Heart left ventricle (tissue), 16 donors: ENCODE measurements at regions not wholly inside any gene's neighbourhood (a gene's known extent, or its start where the extent isn't known, plus 50 kb on each side); places are given as distances from the start of the nearest gene placed in this dataset.

Source experiments
- ATAC-seq, 4 donors: fragments of 200-7000 bp; cut with Tn5 transposase; one replicate each; pipeline ENCODE4 v1.9.1; 2020 to 2022; ENCODE audit warnings: moderate library complexity in 4 of 4, mild to moderate bottlenecking in 3 of 4, moderate number of reproducible peaks in 1 of 4
- DNase-seq, 5 donors: peaks; one replicate each; pipeline ENCODE4 v3.0.0-alpha.2; 2020
- H3K27ac ChIP-seq, 12 donors: fragments of 200-600 bp; sonication (generic) in 4 of 12; one replicate each; pipeline versions ENCODE4 v1.5.0 to v1.8.0; 2016 to 2022; ENCODE audit warnings: mild to moderate bottlenecking in 2 of 12
- H3K27me3 ChIP-seq, 9 donors: fragments of 200-600 bp; sonication (generic) in 2 of 9; one replicate each; pipeline versions ENCODE4 v1.5.1 to v1.8.0; 2016 to 2022; ENCODE audit warnings: mild to moderate bottlenecking in 3 of 9
- H3K36me3 ChIP-seq, 9 donors: fragments of 200-600 bp; sonication (generic) in 2 of 9; one replicate each; pipeline versions ENCODE4 v1.5.0 to v1.8.0; 2018 to 2022; ENCODE audit warnings: mild to moderate bottlenecking in 2 of 9
- H3K4me1 ChIP-seq, 12 donors: fragments of 200-600 bp; sonication (generic) in 4 of 12; one replicate each; pipeline versions ENCODE4 v1.5.0 to v1.8.0; 2016 to 2022; ENCODE audit warnings: mild to moderate bottlenecking in 3 of 12
- H3K4me3 ChIP-seq, 12 donors: fragments of 200-600 bp; sonication (generic) in 4 of 12; one replicate each; pipeline versions ENCODE4 v1.5.0 to v1.8.0; 2017 to 2022; ENCODE audit warnings: mild to moderate bottlenecking in 9 of 12, moderate library complexity in 4 of 12
- H3K9me3 ChIP-seq, 12 donors: fragments of 200-600 bp; sonication (generic) in 4 of 12; one replicate each; pipeline versions ENCODE4 v1.5.0 to v1.8.0; 2016 to 2022; ENCODE audit warnings: mild to moderate bottlenecking in 1 of 12
- POLR2A ChIP-seq, 2 donors: fragments of 450-650 bp; IDR thresholded peaks; one replicate each; pipeline ENCODE4 v1.6.1; 2017; ENCODE audit warnings: antibody characterized with exemption in 2 of 2, mild to moderate bottlenecking in 2 of 2, moderate library complexity in 2 of 2
- WGBS, 4 donors: extraction: QIAGEN DNeasy Blood & Tissue Kit in 2 of 4; methylation state at CpG; one replicate each; pipeline versions ENCODE4 v1.1.5 to v1.1.7; 2013 to 2018; 5-methylcytosine and 5-hydroxymethylcytosine counted together
- intact Hi-C, 10 donors: fragments of 100-400 bp; cut with DNase I; formaldehyde crosslinking; loops; one replicate each; pipeline versions ENCODE4 v1.11.1 to v1.14.2; 2022
- TF ChIP-seq, protein P1 (sequence below), 12 donors: fragments of 200-600 bp; sonication (generic) in 4 of 12; IDR thresholded peaks; one replicate each; pipeline versions ENCODE4 v1.5.0 to v1.8.0; 2018 to 2022; ENCODE audit warnings: antibody characterized with exemption in 12 of 12, mild to moderate bottlenecking in 5 of 12
- donor health status: ischemic (EF 13 %, LVEDD 7.1; RV severe dilation, severe dysfunction).
- donor health status: healthy with polysubstance abuse.
- donor health status: DM: no; HTN: yes; CAD: no.
- donor health status: DM: no; HTN: no; CAD: no.
- donor health status: ischemic (EF 25% LVEDD 6.9; RV normal size, moderate dysfunction).
- donor health status: ischemic (EF 25% LVEDD 5.7; RV mildly dilated, moderate dysfunction).
- donor health status: healthy.
- donor health status: DM: yes; HTN: yes; CAD: no.
- donor health status: ischemic (EF 35%, LVEDD 5.7; RV mildly dilated, moderate dysfunction).
- donor health status: nonischemic (EF 11% LVEDD 7.7; RV severe dilation, severe dysfunction).
- donor health status: DM: yes; HTN: yes; CAD: no.
- donor health status: PGD.
- donor health status: ischemic (EF 29% LVEDD 5.4; RV normal size, mild dysfunction).
- donor health status: nonischemic (EF 23%, LVEDD 6.1; RV moderate dilation, normal function).

DNA sequence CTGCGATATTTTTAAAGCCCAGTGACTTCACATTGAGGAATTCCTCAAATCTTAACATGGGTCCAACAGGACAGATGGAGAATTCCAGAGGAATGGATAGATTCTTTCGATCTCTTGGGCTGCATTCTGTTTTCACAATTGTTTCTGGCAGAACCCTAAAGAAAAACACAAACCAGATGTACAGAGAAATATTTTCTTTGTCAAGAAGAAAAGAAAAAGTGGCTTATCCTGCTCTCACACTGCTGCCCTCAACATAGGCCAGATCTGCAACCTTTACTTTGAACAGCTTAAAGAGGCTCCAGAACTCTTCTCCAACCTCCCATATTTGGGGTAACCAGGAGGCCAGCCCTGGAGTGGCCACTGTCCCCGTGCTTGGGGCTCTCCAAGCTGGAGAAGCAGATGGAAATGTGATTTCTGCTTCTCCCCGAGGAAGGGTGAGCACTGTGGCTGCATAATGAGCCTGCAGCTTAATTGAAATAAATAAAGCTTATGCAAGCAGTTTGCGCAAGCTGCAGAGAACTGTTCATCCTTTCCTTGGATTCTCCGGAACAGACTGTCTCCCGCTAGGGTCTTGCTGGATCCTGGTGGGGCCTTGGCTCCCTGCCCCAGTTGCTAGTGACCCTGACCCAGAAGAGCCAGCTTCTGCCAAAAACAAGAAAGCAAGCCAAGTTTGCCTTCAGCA is 453.2 kb upstream of the PROK2 start:
- ATAC-seq (no peak), DNase-seq (no peak)
- 79 to 83% (median 81%) methylated on average over 7 of the region's 7 CpGs for WGBS, 4 donors
- intact Hi-C loops: no loop called here
- Histone ChIP-seq H3K4me3 (no peak overlapping the region), H3K4me1 (peaks cover 0 to 12% (median 0%) of the 10 kb centered on the region in 12 donors), H3K27me3 (no peaks in the 10 kb centered on the region), H3K27ac (no peak overlapping the region), H3K9me3 (no peaks in the 10 kb centered on the region), H3K36me3 (no peaks in the 10 kb centered on the region)
- TF ChIP-seq, protein P1, sequence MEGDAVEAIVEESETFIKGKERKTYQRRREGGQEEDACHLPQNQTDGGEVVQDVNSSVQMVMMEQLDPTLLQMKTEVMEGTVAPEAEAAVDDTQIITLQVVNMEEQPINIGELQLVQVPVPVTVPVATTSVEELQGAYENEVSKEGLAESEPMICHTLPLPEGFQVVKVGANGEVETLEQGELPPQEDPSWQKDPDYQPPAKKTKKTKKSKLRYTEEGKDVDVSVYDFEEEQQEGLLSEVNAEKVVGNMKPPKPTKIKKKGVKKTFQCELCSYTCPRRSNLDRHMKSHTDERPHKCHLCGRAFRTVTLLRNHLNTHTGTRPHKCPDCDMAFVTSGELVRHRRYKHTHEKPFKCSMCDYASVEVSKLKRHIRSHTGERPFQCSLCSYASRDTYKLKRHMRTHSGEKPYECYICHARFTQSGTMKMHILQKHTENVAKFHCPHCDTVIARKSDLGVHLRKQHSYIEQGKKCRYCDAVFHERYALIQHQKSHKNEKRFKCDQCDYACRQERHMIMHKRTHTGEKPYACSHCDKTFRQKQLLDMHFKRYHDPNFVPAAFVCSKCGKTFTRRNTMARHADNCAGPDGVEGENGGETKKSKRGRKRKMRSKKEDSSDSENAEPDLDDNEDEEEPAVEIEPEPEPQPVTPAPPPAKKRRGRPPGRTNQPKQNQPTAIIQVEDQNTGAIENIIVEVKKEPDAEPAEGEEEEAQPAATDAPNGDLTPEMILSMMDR (IDR thresholded peaks at IDR 0.05): no peak
- TF ChIP-seq POLR2A (IDR thresholded peaks at IDR 0.05): no peak

DNA sequence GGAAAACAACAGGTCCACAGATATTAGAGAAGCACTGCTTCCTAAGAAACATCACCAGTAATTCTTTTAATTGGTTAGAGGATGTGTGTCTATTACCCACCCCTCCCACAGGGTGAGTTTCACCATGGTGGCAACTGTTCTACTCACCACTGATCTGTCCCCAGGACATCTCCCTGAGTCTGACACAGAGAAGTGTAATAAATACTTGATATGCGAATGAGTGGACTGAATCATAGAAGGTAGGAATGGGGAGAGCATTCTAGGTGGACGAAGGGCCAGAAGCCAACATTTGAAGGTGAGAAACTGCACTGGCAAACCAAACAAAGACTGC is 452.7 kb upstream of the PROK2 start:
- intact Hi-C loops: no loop called here
- no peak overlapping the region for H3K27ac ChIP-seq
- H3K4me1 ChIP-seq: peaks cover 0 to 12% (median 0%) of the 10 kb centered on the region in 12 donors
- DNase-seq (no peak), ATAC-seq (no peak)
- 90 to 95% (median 92%) methylated on average over 2 of the region's 2 CpGs for WGBS, 4 donors
- H3K27me3 ChIP-seq: no peaks in the 10 kb centered on the region
- H3K9me3 ChIP-seq: no peaks in the 10 kb centered on the region
- TF ChIP-seq POLR2A (IDR thresholded peaks at IDR 0.05): no peak
- TF ChIP-seq, protein P1 (IDR thresholded peaks at IDR 0.05): no peak
- no peaks in the 10 kb centered on the region for H3K36me3 ChIP-seq
- no peak overlapping the region for H3K4me3 ChIP-seq

DNA sequence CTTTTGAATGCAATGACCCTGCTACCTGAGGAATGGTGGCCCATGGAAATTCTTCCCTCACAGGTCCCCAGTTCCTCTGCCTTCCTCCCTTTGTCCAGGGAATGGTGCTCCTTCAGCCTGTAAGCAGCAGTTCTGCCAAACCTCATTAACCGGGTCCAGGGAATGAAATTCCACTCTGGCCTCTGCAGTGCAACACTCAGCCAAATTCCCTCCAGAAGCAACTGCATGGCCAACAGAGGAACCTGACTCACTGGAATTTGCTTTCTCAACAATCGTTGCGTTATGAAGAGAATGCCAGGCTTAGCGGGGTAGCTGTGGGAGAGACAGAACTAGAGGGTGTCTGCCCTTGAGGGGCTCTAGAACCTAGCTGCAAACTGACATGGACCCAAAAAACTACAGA is 449.4 kb upstream of the PROK2 start:
- ATAC-seq: peak; percentile 38 to 68 (median 64)
- Histone ChIP-seq H3K36me3 (no peaks in the 10 kb centered on the region), H3K4me3 (no peak overlapping the region), H3K27ac (no peak overlapping the region), H3K9me3 (no peaks in the 10 kb centered on the region), H3K27me3 (no peaks in the 10 kb centered on the region), H3K4me1 (peaks cover 0 to 12% (median 0%) of the 10 kb centered on the region in 12 donors)
- DNase-seq: peak in 1 of 5 donors; percentile 31
- intact Hi-C loops: no loop called here
- WGBS, 4 donors: 36 to 55% (median 44%) methylated on average over 4 of the region's 4 CpGs
- TF ChIP-seq, protein P1 (IDR thresholded peaks at IDR 0.05): no peak
- no peak for TF ChIP-seq POLR2A (IDR thresholded peaks at IDR 0.05)

DNA sequence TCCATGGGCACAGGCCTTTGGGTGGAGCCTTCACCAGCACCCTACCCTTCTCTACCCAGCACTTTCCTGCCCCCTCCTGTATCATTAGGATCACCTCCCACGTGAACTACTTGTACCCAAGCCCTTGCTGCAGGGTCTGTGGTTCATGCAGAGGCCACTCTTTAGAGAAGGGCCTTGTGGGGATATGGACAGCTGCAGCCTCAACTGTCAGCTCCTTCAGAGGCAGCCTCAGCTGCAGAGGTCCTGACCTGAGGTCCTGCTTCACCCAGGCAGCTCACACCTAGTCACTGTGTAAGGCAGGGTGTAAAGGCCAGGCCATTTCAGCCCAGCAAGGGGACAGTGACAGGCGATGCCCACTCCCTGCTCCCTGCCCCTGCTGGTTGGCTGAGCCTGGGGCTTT is 448.6 kb upstream of the PROK2 start:
- no peak for ATAC-seq
- WGBS, 4 donors: 93 to 97% (median 96%) methylated on average over 2 of the region's 2 CpGs
- TF ChIP-seq, protein P1 (IDR thresholded peaks at IDR 0.05): no peak
- no peak for TF ChIP-seq POLR2A (IDR thresholded peaks at IDR 0.05)
- H3K4me3 ChIP-seq: no peak overlapping the region
- intact Hi-C loops: no loop called here
- H3K36me3 ChIP-seq: no peaks in the 10 kb centered on the region
- no peaks in the 10 kb centered on the region for H3K27me3 ChIP-seq
- H3K9me3 ChIP-seq: no peaks in the 10 kb centered on the region
- DNase-seq: no peak
- no peak overlapping the region for H3K27ac ChIP-seq
- peaks cover 0 to 12% (median 0%) of the 10 kb centered on the region in 12 donors for H3K4me1 ChIP-seq
